GM21825 (cell line): ENCODE measurements at regions not wholly inside any gene's neighbourhood (a gene's known extent, or its start where the extent isn't known, plus 50 kb on each side); places are given as distances from the start of the nearest gene placed in this dataset.
A peak's percentile ranks its signal among the peaks of the same experiment; 100 is the strongest.

ENCODE experiments used
- ATAC-seq: cut with Tn5 transposase; IDR thresholded peaks from one replicate; pipeline ENCODE4 v1.9.1; 2021; ENCODE audit warnings: mild to moderate bottlenecking, moderate library complexity; ENCODE audit not compliant: unreplicated experiment

GRCh38 chr5:87954121-87954520 is 314.5 kb downstream of the TMEM161B start:
- no peak for ATAC-seq

DNA sequence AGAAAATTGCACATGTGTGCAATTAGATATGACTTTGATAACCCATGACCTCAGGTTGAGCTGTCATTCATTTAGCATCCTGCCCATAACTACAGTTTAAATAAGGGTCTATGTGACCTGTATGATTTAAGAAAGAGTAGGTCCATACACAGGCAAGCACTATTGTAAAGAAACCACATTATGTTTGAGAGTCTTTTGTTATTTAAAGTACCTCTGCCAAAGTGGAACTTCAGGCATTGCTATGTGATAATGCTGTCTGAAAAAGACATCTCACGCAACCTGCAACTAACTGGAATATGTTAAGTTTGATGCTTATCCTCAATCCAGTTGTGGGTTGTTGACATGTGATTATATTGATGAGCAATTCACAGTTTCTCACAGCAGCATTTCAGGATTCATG is 317.0 kb downstream of the TMEM161B start:
- ATAC-seq: no peak

- no peak for ATAC-seq
These were observed 318.7 kb downstream of the TMEM161B start for GRCh38 chr5:87949676-87950631.

DNA sequence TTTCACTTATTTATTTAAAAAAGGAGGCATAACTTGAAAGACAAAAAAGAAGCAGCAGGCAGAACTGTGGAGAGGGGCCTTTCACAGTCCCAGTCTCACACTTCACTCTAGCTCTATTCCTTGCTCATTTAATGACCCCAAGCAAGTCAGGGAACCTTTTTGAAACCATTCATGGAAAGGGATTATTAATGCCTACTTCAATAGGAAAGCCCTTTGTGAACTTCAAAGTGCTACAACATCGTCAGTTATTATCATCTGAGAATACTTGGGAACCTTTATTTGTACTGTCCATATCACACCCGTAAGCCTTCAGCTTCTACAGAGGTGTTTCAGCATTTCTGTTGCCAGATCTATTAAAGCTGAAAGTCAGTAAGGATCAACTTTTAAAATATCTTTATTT is 320.2 kb downstream of the TMEM161B start:
- no peak for ATAC-seq

GRCh38 chr5:87946271-87946670 is 322.4 kb downstream of the TMEM161B start:
- ATAC-seq: no peak

DNA sequence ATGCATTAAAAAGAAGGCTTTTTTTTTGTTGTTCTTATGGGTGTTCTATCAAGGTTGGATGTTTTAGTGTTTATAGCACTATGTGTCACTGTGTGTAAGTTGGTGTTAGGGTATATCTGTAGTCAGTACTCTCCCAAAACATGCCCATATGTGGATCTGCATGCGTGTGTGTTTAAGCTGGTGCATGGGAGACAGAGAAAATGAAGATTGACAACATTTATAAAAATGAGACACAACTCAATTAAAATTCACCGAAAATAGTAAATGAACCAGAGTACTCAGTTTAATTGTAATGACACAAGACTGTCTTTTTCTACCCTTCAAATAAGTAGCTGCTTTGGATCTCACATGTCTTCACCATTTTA is 323.4 kb downstream of the TMEM161B start:
- no peak for ATAC-seq

- ATAC-seq: no peak
These were observed 323.9 kb downstream of the TMEM161B start for GRCh38 chr5:87944553-87945285.

- no peak for ATAC-seq
These were observed 327.9 kb downstream of the TMEM161B start for GRCh38 chr5:87940775-87941174.

DNA sequence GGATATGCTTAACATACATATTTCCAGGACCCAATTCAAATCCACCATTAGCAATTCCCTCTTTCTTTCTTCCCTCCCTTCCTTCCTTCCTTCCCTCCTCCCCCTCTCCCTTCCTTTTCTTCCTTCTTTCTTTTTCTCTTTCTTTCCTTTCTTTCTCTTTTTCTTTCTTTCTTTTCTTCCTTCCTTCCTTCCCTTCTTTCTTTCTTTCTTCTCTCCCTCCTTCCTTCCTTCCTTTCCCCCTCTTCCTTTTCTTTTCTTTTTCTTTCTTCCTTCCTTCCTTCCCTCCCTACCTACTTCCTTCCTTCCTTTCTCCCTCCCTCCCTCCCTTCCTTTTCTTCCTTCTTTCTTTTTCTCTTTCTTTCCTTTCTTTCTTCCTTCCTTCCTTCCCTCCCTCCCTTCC is 332.0 kb downstream of the TMEM161B start:
- no peak for ATAC-seq

- no peak for ATAC-seq
These were observed 344.2 kb downstream of the TMEM161B start for GRCh38 chr5:87924436-87924835.

DNA sequence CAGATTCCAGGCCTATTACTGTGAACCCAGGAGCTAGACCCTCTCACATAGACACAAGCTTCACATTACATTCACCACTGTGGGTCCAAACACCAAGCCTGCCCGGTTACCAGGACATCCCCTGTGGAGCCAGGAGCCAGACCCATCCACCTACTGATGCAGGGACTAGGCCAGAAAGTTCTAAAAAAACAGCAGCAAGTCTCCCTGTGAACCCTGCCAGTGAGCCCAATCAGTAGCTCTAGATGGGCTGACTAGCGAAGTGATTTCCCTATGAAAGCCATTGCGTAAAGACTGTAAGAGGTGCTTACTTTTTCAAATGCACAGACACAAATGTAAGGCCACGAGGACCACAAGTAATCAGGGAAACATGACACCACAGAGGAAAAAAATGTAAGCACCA is 352.3 kb downstream of the TMEM161B start:
- no peak for ATAC-seq

DNA sequence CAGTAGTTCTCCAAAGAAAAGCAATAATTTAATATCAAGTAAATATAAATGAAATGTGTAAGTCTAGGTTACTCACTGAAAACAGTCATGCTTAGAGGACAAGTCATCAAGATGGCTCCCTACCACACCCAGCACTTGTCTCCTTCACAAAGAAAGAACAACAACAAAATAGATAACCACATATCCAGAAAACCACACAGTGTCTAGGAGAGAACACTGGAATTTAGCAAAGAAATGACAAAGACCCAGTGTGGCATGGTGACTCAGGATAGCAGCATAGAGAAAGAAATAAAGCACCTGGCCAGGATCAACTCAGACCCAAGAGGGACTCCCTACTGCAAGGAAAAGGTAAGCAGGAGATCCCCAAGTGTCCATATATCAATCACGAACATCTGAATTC is 356.2 kb downstream of the TMEM161B start:
- ATAC-seq: no peak

DNA sequence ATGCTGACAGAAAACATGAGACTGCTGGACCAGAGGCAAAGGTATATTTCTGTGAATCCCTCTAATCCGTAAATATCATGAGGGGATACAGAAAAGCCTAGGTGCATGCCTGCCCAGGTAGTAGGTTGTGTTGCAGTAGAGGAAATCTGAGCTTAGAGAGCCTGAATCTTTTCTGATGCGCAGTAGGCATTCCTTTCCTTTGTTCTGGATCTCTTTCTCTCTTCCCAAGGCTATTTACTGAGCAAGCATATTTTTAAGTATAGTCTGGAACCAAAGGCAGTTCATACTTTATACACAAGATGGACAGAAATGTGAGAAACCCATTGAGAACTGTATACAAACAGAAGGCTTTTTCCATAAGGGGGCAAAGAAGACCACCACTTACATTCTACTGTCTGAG is 359.3 kb downstream of the TMEM161B start:
- ATAC-seq: no peak

DNA sequence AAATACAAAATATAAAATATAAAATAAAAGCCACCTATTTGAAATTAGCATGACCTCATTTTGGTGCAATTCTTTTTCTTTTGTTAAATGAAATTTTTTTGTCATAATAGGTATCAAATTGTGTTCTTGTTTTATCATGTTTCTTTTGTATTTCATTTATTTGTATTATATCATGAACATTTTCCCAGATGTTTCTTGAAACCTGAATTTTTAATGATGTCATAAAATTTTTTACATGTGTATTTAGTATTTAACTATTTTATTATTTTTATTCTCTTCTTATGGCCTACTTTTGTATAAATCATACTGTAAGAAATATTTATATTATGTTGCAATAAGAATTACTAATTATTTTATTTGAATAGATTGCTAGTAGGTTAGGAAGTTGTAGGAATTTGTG is 361.7 kb downstream of the TMEM161B start:
- ATAC-seq: no peak

DNA sequence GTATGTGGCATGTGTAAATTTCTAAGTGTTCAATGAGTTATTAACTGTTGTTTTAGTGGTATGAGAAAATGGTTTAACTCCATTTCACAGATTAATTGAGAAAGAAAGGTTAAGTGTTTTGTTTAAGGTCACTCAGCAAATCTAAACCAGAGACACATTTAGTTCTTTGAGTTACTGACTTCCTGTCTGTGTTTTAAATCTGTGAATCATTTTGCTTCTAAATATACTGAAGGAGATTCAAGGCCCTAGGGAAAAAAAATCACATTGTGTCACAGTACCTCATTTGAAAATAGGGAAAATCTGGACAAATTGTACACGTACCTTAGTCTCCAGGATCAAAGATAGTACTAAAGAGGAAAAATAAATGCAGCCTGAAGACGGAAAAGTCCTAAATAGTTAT is 368.2 kb downstream of the TMEM161B start:
- ATAC-seq: no peak

DNA sequence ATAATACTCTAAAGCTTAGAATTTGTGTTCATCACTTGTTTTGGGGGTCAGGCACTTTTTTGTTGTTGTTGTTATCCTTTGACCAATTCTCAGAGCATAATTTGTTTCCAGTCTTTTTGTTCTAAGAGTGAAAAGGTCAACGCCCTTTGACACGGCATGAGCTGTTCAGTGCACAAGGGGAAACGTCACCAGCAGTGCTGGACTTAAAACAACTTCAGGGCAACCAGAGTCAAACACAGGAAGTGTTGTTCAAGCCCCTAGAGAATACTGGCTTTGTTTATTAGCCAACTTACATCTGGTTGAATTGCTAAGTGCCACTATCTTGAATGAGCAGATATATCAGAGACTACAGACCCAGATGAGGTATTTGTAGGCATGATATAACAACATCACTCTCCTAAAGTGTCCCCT is 368.9 kb downstream of the TMEM161B start:
- peak; percentile 52 for ATAC-seq

DNA sequence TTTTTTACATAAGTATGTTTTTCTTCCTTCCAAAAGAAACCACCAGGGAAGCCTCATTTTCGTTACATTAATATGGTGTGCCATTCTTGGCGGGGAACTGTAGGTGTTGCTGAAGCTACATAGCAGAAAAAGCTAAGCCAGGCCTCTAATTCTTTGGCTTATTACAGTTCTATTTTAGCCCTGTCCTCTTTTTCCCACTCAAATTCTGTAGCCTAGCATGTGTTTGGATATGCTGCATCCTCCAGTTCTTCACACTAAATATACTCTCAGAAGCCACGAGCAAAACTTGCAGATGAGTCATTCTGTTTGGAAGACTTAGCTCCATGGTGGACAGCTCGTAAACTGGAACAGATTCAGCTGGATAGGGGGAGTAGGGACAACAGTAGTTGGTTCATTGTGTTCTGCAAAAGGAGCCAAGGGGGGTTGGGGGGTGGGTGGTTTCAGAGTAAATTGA is 369.4 kb downstream of the TMEM161B start:
- ATAC-seq: no peak

DNA sequence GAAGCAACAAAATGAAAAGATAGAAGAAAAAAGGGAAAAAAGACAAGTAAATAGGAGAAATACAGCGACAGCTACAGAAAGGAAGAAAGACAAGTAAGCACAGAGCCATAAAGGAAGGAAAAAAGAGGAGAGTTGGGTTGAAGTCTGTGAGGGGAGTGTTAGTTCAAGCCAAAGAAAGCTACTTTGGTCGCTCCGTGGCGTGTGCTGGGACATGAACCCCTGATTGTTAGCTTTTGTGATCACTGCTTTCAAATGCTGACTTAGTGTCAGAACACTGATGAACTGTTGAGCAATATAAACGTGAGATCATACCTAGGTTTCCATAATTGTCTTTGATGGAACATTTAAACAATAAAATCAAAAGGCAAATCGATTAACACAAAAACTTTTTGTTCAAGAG is 370.1 kb downstream of the TMEM161B start:
- ATAC-seq: no peak

DNA sequence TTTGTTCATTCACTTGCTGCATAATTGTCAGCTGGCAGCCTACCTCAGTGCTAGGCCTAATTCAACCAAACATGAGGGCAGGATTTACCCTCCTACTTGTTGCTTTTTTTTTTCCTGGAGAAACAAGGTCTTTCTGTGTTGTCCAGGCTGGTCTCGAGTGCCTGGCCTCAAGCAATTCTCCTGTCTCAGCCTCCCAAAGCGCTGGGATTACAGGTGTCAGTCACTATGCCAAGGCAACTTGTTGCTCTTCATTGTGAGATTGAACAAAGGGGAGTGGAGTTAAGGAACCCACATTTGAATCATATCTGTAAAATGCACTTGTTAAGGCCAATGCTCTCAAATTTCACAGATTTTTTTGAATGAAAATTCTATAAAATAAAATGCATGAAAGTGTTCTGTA is 380.5 kb downstream of the TMEM161B start:
- ATAC-seq: no peak

GRCh38 chr5:87887247-87887646 is 381.4 kb downstream of the TMEM161B start:
- ATAC-seq: no peak

DNA sequence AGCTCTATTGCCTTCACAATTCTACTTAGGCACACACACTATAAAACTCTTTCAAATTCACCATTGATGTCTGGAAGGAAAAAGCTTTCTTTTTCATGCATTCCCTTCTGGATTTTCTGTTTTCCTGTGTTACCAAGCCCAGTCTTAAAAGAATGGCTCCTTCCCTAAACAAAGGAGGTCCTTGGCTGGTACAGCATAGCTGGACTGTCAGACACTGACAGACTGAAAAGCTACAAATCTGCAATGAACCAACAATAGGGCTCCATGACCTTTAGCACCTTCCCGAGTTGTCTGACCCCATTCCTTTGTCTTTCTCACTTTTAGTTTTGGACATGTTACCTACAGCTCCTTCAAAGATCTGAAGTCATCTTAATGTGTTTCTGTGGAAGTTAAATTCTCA is 382.5 kb downstream of the TMEM161B start:
- no peak for ATAC-seq

- ATAC-seq: no peak
These were observed 382.9 kb downstream of the TMEM161B start for GRCh38 chr5:87885758-87886157.
